Cerebellar cortex (tissue), 1 donor: ENCODE measurements at regions not wholly inside any gene's neighbourhood (a gene's known extent, or its start where the extent isn't known, plus 50 kb on each side); places are given as distances from the start of the nearest gene placed in this dataset.

ENCODE experiments used
- DNase-seq: peaks from one replicate; pipeline ENCODE4 v3.0.0-alpha.2; 2015; ENCODE audit warnings: low spot score

GRCh38 chr6:16976385-16977183, 125.3 kb upstream of the STMND1 start:
- DNase-seq: no peak

DNA sequence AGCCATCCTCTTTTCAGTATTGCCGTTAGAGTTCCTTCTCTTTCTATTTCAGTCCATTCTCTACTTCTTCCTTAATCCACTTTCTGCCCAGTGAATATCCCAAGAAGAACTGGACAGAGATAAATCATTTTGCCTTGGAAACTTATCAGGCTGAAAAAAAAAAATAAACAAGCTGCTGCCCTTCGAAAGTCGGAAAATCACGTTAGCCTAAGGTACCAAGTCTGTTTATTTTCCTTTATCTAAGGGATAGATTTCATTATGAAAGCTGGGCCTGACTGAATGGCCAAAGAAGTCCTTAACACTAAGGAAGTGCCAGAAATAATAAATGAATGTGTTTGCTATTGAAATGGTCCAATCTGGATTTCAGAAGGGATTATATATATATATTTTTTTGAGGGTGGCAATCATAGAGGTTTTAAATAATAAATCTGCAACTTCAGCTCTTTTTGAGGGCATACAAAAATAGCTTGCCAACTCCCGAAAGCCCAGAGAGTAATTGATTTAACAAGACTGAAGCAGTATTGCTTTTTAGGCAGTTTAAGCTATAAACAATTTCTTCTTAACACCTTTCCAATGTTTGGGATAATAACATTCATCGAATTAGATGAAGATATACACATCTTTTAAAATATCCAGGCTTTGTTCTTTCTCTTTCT, 127.0 kb upstream of the STMND1 start:
- no peak for DNase-seq

DNA sequence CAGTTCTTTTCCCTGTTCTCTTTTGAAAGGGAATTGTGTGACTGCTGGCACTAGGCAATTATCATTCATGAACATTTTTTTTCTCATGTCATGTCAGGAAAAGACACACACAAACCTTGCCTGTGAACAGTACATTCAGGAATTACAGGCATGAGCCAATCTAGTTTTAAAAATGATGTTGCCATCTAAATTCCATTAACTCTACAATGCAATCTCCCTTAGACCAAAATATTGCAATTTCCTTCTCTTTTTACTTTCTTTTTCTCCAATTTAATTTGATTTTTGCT, 127.5 kb upstream of the STMND1 start:
- no peak for DNase-seq

DNA sequence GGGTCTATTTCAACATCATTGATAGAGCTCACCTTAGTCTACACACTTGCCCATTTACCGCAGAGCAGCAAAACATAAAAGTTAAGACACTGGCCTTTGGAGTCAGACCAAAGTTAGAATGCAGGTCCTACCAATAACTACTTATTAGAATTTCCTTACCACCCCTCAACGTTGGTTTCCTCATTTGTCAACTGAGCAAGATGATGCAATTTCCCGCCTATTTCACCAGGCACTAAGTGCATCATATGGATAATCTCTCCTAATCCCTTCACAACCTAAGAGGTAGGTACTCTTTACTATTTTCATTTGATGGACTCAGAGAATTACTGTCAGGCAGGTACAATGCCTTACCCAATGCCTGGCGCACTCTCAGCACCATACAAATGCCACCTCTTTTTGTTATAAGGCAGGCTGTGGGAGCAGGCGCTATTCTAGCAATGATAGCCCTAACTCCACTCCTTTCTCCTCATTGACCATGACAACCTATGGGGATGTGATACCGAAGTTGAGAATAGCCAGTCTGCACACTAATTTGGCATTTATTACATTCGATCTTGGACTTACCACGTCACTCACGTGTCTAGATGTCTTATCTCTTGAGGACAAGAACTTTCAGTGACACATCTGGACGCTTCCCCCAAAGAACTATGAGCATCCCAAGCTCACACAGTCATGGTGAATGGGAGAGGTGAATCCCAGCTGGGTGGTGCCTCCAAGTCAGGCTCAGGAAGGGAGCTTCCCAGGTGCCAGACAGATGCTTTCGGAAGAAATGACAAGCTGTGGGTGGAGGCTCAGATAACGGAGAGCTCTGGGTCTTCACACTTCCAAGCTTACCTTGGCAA, 128.1 kb upstream of the STMND1 start:
- DNase-seq: no peak

DNA sequence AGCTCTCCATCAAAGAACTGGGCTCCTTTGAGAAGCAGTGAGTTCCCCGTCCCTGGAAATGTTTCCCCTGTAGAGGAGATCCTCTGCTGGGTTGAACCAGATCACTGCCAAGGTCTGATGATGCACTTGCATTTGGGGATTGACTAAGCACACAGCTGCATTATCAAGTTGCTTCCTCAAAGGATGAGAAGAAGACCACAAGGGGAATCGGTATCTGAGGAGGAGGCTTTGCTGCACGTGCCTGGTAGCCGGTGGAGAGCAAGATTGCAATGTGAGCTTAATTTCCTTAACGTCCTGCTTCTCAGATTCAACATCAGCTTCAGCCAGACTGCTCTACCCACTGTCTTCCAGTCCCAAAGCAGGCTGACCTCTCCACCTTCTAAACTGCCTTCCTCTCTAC, 128.8 kb upstream of the STMND1 start:
- no peak for DNase-seq

DNA sequence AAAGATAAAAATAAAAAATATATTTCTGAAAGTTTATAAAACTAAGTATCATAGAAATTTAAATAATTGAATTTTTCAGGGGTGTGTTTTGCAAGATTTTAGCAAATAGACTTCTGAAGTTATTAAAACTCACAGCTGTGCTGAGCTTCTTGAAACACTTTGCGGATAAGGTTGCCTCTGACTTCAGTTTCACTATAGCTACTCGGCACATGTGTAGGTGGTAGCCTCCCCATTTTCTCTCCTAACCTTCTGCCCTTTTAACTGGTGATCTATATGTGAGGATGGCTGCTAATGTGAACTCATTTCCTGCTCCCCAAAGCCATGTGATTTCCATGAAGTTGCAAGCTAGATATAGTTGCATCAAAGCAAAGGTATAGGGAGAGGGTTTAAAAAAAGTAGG, 129.3 kb upstream of the STMND1 start:
- no peak for DNase-seq

DNA sequence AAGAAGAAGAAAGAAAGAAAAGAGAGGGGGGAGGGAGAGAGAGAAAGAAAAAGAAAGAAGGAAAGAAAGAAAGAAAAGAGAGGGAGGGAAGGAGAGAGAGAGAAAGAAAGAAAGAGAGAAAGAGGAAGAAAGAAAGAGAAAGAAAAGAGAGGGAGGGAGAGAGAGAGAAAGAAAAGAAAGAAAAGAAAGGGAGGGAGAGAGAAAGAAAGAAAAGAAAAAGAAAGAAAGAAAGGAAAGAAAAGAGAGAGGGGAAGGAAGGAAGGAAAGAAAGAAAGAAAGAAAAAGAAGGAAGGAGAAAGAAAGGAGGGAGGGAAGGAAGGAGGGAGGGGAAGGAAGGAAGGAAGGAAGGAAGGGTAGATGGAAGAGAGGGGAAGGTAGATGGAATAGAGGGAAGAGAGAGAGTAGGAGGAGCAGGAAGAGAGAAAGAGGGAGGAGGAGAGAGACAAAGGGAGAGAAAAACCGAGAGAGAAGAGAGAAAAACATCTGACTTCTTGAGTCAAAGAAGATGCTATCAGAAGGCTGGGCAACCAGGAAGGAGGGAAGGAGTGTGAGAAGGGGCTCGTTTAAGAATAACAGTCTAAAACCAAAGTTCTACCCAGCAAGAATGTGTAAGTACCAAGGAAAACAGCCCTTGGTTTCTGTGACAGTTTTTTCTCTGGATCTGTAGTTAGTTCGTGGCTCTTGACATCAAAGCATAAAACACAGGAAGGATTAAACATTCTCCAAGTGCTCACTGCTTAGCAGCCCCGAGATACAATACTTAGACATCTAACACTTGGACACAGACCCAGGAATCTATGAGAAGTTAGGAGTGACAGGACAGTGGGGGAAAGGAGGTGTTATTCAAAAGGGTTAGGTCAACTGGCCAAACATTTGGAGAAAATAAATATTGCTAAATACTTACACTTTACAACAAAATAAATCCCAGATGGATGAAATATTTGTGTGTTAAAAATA, 131.9 kb upstream of the STMND1 start:
- no peak for DNase-seq

- DNase-seq: no peak
Measured at GRCh38 chr6:16968101-16968500, 133.7 kb upstream of the STMND1 start.

DNA sequence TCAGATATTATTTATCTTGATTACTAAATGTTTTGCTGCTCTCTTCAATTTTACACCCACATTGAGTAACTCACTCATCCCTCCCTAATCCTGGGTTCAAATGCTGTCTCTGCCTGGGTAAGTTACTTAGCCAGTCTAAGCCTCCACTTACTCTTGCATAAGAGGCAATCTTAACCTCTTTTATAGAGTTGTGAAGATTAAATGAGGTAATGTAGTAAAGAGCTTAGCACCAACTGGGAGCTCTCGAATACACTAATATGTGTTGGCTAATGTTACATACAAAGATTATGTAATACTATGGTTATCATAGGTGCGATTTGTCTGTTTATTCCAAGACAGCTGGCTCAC, 134.4 kb upstream of the STMND1 start:
- no peak for DNase-seq

- no peak for DNase-seq
Measured at GRCh38 chr6:16966791-16967469, 134.9 kb upstream of the STMND1 start.

DNA sequence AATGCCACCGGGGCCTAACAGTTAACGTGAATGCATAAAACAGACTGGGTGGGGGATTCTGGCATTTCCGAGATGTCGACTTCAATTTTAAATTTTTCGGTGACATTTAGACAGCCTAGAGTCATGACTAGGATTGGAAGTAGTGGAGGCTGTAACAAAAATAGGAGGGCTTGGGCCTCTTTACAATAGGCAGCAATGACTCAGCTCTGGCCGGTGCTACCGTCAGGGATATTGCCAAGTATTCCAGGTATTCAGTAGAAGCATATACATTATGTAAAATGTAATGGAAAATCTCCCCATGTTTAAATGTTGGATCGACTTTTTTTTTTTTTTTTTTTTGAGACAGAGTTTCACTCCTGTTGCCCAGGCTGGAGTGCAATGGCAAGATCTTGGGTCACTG, 136.2 kb upstream of the STMND1 start:
- DNase-seq: no peak

GRCh38 chr6:16964553-16965499, 137.0 kb upstream of the STMND1 start:
- DNase-seq: peak; percentile 79

- DNase-seq: no peak
Measured at GRCh38 chr6:16961577-16961976, 140.3 kb upstream of the STMND1 start.

DNA sequence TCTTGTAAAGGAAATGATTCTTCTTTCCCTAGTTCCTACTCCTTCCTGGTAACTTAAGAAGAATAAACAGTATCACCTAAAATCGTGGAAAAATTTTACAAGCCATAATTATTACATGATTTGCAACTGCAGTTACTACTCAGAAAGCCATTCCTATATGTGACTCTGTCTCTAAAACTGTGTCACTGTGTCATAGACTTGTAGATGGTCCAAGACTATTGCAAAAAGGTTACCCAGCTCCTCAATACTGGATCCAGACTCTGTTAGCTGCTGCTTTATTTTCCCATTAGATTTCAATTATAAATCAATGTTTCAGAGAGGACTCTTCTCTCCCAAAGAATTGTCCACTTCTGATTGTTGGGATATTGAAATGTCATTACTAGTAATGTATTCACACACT, 142.1 kb upstream of the STMND1 start:
- no peak for DNase-seq

DNA sequence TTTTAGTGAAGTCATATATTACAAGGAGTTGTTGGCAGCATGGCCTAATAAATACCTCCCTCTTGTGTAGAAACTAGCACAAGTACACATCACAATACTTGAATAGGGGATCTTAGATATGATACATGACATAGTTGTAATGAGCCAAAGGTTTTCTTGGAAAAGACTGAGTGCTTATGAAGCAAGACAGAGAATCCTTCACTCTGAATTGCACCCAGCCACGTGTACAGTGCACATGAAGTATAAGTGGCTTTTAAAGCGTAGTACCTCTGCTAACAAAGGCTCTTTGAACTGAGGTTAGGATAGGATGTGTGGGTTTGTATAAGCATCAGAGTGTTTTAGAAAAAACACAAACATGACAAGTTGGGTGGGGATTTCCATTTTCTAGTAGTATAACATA, 145.5 kb upstream of the STMND1 start:
- no peak for DNase-seq

GRCh38 chr6:16955899-16956298, 146.0 kb upstream of the STMND1 start:
- DNase-seq: no peak

DNA sequence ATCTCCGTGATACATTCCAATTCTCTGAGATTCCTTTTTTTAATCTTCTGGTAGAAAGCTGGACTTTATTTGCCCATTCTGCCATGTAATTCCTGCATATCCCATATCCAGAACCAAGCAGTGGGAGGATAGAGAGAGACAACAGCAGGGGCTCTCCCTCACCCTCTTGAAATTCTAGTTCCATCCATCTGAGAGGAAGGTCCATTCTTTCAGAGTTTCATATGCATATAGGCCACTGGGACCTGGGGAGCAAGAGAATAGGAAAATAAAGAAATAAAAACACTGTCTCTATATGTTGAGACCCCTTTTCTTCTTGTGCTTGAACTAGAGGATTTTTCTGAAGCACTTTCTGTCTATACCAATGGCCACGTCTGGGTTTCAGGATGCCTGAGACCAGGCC, 147.9 kb upstream of the STMND1 start:
- DNase-seq: no peak

GRCh38 chr6:16953446-16953845, 148.4 kb upstream of the STMND1 start:
- no peak for DNase-seq

DNA sequence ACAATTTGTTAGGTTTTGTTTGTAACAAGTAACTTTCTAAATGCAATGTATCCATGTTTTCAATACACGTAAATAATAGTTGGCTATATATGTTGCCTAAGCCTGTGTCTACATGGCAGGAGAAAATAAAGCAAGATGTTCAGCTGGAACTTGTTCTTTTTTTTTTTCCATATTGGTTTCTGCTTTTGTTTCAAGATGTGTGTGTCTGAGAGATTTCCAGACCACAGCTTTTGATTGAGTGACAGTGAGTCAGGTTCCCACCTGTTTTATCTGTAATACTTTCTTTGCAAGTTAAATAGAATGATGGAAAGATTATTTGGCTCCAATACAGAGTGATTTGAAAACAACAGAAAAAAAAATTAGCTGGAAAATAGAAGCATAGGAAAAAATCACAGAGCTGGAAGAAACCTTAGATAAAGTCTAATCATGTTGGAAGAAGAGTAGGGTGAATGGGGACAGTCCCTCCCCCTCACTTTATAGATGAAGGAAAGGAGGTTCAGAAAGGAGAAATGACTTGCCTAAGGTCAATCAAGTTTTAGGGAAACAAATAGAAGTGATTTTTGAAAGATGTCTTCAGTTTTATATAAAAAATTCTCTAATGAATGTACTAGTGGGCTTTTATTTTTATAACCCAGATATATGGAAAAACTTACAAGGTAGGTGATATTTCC, 150.9 kb upstream of the STMND1 start:
- DNase-seq: no peak

DNA sequence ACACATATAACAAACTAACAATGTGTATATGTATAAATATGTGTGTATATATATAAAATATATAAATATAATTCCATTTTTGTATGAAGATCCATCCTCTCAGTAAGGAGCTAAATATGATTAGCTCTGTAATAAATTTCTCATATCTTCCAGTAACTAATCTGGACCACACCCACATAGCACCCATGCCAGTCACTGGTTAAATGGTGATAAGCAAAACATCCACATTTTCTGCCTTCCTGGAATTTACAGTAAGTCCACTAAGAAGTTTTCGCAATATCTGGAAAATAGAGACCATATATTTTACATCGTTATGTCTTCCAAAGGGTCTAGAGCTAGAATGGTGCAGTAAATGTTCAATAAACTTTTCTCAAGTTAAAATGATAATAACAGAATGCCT, 151.5 kb upstream of the STMND1 start:
- no peak for DNase-seq
